ENCODE measurements at regions not wholly inside any gene's neighbourhood (a gene's known extent, or its start where the extent isn't known, plus 50 kb on each side); places are given as distances from the start of the nearest gene placed in this dataset.

GRCh38 chr11:80054582-80055165, 613.8 kb upstream of the TENM4 start:
- no peak overlapping the region for H3K9ac ChIP-seq (ENCODE audit: low read length)
- no peaks in the 10 kb centered on the region for H3K27me3 ChIP-seq (ENCODE audit: insufficient read depth, low read length)
- H3K9me3 ChIP-seq (ENCODE audit: low read length): no peaks in the 10 kb centered on the region
- H4K20me1 ChIP-seq (ENCODE audit: insufficient read depth, low read length): no peaks in the 10 kb centered on the region
- TF ChIP-seq CTCF (IDR thresholded peaks at IDR 0.05; ENCODE audit: low read length): no peak
- no peak for TF ChIP-seq EZH2 (IDR thresholded peaks at IDR 0.05; ENCODE audit: borderline replicate concordance, low read length)
- H3K27ac ChIP-seq (ENCODE audit: low read depth, low read length, poor library complexity, severe bottlenecking): no peak overlapping the region
- H3K4me2 ChIP-seq (ENCODE audit: low read length): no peak overlapping the region
- H3K36me3 ChIP-seq (ENCODE audit: insufficient read depth, low read length): no peaks in the 10 kb centered on the region
- no peaks in the 10 kb centered on the region for H3K79me2 ChIP-seq (ENCODE audit: insufficient read depth, low read length)
- H3K9me2 ChIP-seq (ENCODE audit: low read depth, low read length): no peaks in the 10 kb centered on the region
- H3F3A ChIP-seq (ENCODE audit: insufficient read depth, low read length): no peaks in the 10 kb centered on the region
- H3K4me3 ChIP-seq (ENCODE audit: low read depth, low read length, poor library complexity, severe bottlenecking): no peak overlapping the region
- H2AFZ ChIP-seq (ENCODE audit: low read length): no peak overlapping the region
- no peaks in the 10 kb centered on the region for H3K4me1 ChIP-seq (ENCODE audit: insufficient read depth, low read length, severe bottlenecking)

- H4K20me1 ChIP-seq (ENCODE audit: insufficient read depth, low read length): no peaks in the 10 kb centered on the region
- no peak overlapping the region for H3K4me3 ChIP-seq (ENCODE audit: low read depth, low read length, poor library complexity, severe bottlenecking)
- no peaks in the 10 kb centered on the region for H3K36me3 ChIP-seq (ENCODE audit: insufficient read depth, low read length)
- TF ChIP-seq EZH2 (IDR thresholded peaks at IDR 0.05; ENCODE audit: borderline replicate concordance, low read length): no peak
- TF ChIP-seq CTCF (IDR thresholded peaks at IDR 0.05; ENCODE audit: low read length): no peak
- no peak overlapping the region for H3K27ac ChIP-seq (ENCODE audit: low read depth, low read length, poor library complexity, severe bottlenecking)
- H3K9me3 ChIP-seq (ENCODE audit: low read length): no peaks in the 10 kb centered on the region
- H3F3A ChIP-seq (ENCODE audit: insufficient read depth, low read length): no peaks in the 10 kb centered on the region
- H3K4me2 ChIP-seq (ENCODE audit: low read length): no peak overlapping the region
- H3K9me2 ChIP-seq (ENCODE audit: low read depth, low read length): no peaks in the 10 kb centered on the region
- no peaks in the 10 kb centered on the region for H3K79me2 ChIP-seq (ENCODE audit: insufficient read depth, low read length)
- no peaks in the 10 kb centered on the region for H3K4me1 ChIP-seq (ENCODE audit: insufficient read depth, low read length, severe bottlenecking)
- no peak overlapping the region for H2AFZ ChIP-seq (ENCODE audit: low read length)
- no peaks in the 10 kb centered on the region for H3K27me3 ChIP-seq (ENCODE audit: insufficient read depth, low read length)
- no peak overlapping the region for H3K9ac ChIP-seq (ENCODE audit: low read length)
These were observed 607.7 kb upstream of the TENM4 start for GRCh38 chr11:80048513-80048912.

GRCh38 chr11:80041136-80042000, 600.5 kb upstream of the TENM4 start:
- H3K27ac ChIP-seq (ENCODE audit: low read depth, low read length, poor library complexity, severe bottlenecking): no peak overlapping the region
- H3K79me2 ChIP-seq (ENCODE audit: insufficient read depth, low read length): no peaks in the 10 kb centered on the region
- no peaks in the 10 kb centered on the region for H3K9me2 ChIP-seq (ENCODE audit: low read depth, low read length)
- H3K9me3 ChIP-seq (ENCODE audit: low read length): no peaks in the 10 kb centered on the region
- H3K4me3 ChIP-seq (ENCODE audit: low read depth, low read length, poor library complexity, severe bottlenecking): no peak overlapping the region
- H3K9ac ChIP-seq (ENCODE audit: low read length): no peak overlapping the region
- no peaks in the 10 kb centered on the region for H3F3A ChIP-seq (ENCODE audit: insufficient read depth, low read length)
- H3K4me2 ChIP-seq (ENCODE audit: low read length): no peak overlapping the region
- no peaks in the 10 kb centered on the region for H3K4me1 ChIP-seq (ENCODE audit: insufficient read depth, low read length, severe bottlenecking)
- no peaks in the 10 kb centered on the region for H3K27me3 ChIP-seq (ENCODE audit: insufficient read depth, low read length)
- H4K20me1 ChIP-seq (ENCODE audit: insufficient read depth, low read length): no peaks in the 10 kb centered on the region
- H3K36me3 ChIP-seq (ENCODE audit: insufficient read depth, low read length): no peaks in the 10 kb centered on the region
- TF ChIP-seq CTCF (IDR thresholded peaks at IDR 0.05; ENCODE audit: low read length) (no peak), EZH2 (IDR thresholded peaks at IDR 0.05; ENCODE audit: borderline replicate concordance, low read length) (no peak)
- no peak overlapping the region for H2AFZ ChIP-seq (ENCODE audit: low read length)

Data from OCI-LY1 (cell line).